Neural progenitor cell (in vitro differentiated cells): ENCODE measurements at regions not wholly inside any gene's neighbourhood (a gene's known extent, or its start where the extent isn't known, plus 50 kb on each side); places are given as distances from the start of the nearest gene placed in this dataset.

Source experiments
- DNase-seq: peaks from one replicate; pipeline ENCODE4 v3.0.0-alpha.2; 2016; ENCODE audit warnings: low spot score
- H2AFZ ChIP-seq: fragments of 200-600 bp; sonication (generic); replicated peaks from 2 replicates; pipeline ENCODE4 v1.6.1; 2016; ENCODE audit warnings: antibody characterized with exemption
- H3F3A ChIP-seq: fragments of 200-600 bp; sonication (generic); 2 replicates; pipeline ENCODE4 v1.6.1; 2016; ENCODE audit warnings: antibody characterized with exemption, low read depth
- H3K27ac ChIP-seq: fragments of 200-600 bp; sonication (generic); 2 replicates; pipeline ENCODE4 v1.5.1; 2016; ENCODE audit warnings: mild to moderate bottlenecking
- H3K27me3 ChIP-seq: fragments of 200-600 bp; sonication (generic); 2 replicates; pipeline ENCODE4 v1.6.1; 2016; ENCODE audit warnings: mild to moderate bottlenecking, moderate library complexity
- H3K36me3 ChIP-seq: fragments of 200-600 bp; sonication (generic); 2 replicates; pipeline ENCODE4 v1.5.1; 2016
- H3K4me1 ChIP-seq: fragments of 200-600 bp; sonication (generic); 2 replicates; pipeline ENCODE4 v1.6.1; 2016; ENCODE audit warnings: mixed run types
- H3K4me2 ChIP-seq: fragments of 200-600 bp; sonication (generic); 2 replicates; pipeline ENCODE4 v1.6.1; 2016
- H3K4me3 ChIP-seq: fragments of 200-600 bp; sonication (generic); 2 replicates; pipeline ENCODE4 v1.5.1; 2016
- H3K79me2 ChIP-seq: fragments of 200-600 bp; sonication (generic); 2 replicates; pipeline ENCODE4 v1.6.1; 2016; ENCODE audit warnings: low read depth
- H3K9ac ChIP-seq: fragments of 200-600 bp; sonication (generic); 2 replicates; pipeline ENCODE4 v1.6.1; 2016
- H3K9me3 ChIP-seq: fragments of 200-600 bp; sonication (generic); 2 replicates; pipeline ENCODE4 v1.5.1; 2016; ENCODE audit warnings: low read depth
- H4K20me1 ChIP-seq: fragments of 200-600 bp; sonication (generic); 2 replicates; pipeline ENCODE4 v1.6.1; 2016; ENCODE audit warnings: low read depth
- H3K27ac Mint-ChIP-seq: 3 replicates; pipeline ENCODE4 v1.8.0; 2021; ENCODE audit warnings: mixed read lengths
- H3K27me3 Mint-ChIP-seq: 2 replicates; pipeline ENCODE4 v1.8.0; 2022; ENCODE audit warnings: low read depth, mild to moderate bottlenecking, inconsistent platforms, moderate library complexity, mixed read lengths; ENCODE audit not compliant: insufficient read depth
- H3K36me3 Mint-ChIP-seq: 3 replicates; pipeline ENCODE4 v1.8.0; 2021; ENCODE audit warnings: mixed read lengths
- H3K4me1 Mint-ChIP-seq: 3 replicates; pipeline ENCODE4 v1.8.0; 2021; ENCODE audit warnings: mixed read lengths
- H3K4me3 Mint-ChIP-seq: 3 replicates; pipeline ENCODE4 v1.8.0; 2021; ENCODE audit warnings: mild to moderate bottlenecking, moderate library complexity, mixed read lengths
- H3K9me3 Mint-ChIP-seq: 3 replicates; pipeline ENCODE4 v1.8.0; 2020; ENCODE audit warnings: mixed read lengths
- CTCF ChIP-seq: fragments of 200-600 bp; sonication (generic); IDR thresholded peaks from 2 replicates; pipeline ENCODE4 v1.5.1; 2017; ENCODE audit warnings: antibody characterized with exemption, mild to moderate bottlenecking
- EZH2 ChIP-seq: fragments of 200-600 bp; sonication (generic); IDR thresholded peaks from 2 replicates; pipeline ENCODE4 v1.6.1; 2017; ENCODE audit warnings: antibody characterized with exemption, mild to moderate bottlenecking, moderate library complexity
- EZH2phosphoT487 ChIP-seq: fragments of 200-600 bp; sonication (generic); IDR thresholded peaks from 2 replicates; pipeline ENCODE4 v1.6.1; 2017; ENCODE audit warnings: antibody characterized with exemption

DNA sequence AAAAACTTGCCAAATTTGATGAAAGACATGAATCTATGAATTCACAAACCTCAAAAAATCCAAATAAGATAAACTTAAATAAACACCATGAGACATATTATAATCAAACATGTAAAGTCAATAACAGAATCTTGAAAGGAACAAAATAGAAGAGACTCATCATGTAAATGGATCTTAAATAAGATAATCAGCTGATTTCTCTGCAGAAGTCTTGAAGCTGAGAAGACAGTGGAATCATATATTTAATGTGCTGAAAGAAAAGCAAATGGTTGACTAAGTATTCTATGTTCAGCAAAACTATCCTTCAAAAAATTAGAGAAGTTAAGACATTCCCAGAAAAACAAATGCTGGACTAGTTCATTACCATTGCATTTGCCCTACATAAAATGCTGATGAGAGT is 215.7 kb upstream of the SPIN4 start:
- H3K27ac Mint-ChIP-seq = no peak overlapping the region
- H3K9ac ChIP-seq = no peak overlapping the region
- H3K27me3 Mint-ChIP-seq = peaks cover 3% of the 10 kb centered on the region
- H2AFZ ChIP-seq = no peak overlapping the region
- no peaks in the 10 kb centered on the region for H3K36me3 ChIP-seq
- DNase-seq = no peak
- no peaks in the 10 kb centered on the region for H3K27me3 ChIP-seq
- no peak overlapping the region for H3K27ac ChIP-seq
- H3K79me2 ChIP-seq = no peaks in the 10 kb centered on the region
- no peaks in the 10 kb centered on the region for H3K4me1 Mint-ChIP-seq
- no peak overlapping the region for H3K4me2 ChIP-seq
- H3K36me3 Mint-ChIP-seq = no peaks in the 10 kb centered on the region
- no peaks in the 10 kb centered on the region for H3F3A ChIP-seq
- no peak overlapping the region for H3K4me3 ChIP-seq
- peaks cover 10% of the 10 kb centered on the region for H3K9me3 ChIP-seq
- no peak overlapping the region for H3K4me3 Mint-ChIP-seq
- H3K4me1 ChIP-seq = no peaks in the 10 kb centered on the region
- TF ChIP-seq EZH2phosphoT487 = no peak
- TF ChIP-seq CTCF = no peak
- TF ChIP-seq EZH2 = no peak
- peaks cover 11% of the 10 kb centered on the region for H3K9me3 Mint-ChIP-seq
- no peaks in the 10 kb centered on the region for H4K20me1 ChIP-seq

DNA sequence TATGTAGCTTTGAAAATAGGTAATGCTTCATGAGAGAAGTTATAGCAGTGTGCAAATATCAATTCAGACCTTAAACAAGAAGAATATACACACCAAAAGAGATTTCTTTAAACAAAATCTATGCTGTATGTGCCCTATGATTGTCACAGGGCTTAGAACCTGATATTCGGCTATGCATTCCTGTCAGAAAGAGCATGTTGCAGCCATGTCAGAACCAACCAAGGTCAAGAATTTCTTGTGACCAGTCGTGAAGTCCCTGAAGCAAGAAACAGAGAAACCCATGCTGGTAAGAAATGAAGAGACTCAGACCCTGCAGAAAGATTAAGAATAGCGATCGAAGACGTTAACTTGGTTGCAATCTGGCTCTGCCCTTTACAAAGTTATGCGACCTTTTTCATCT is 210.3 kb upstream of the SPIN4 start:
- H3K4me1 ChIP-seq = peaks cover 13% of the 10 kb centered on the region
- Mint-ChIP-seq H3K36me3 (peaks cover 9% of the 10 kb centered on the region), H3K4me3 (peak overlapping the region; percentile 98), H3K4me1 (peaks cover 4% of the 10 kb centered on the region), H3K27me3 (peaks cover 3% of the 10 kb centered on the region), H3K27ac (peak overlapping the region; percentile 96), H3K9me3 (peaks cover 16% of the 10 kb centered on the region)
- TF ChIP-seq CTCF (no peak), EZH2 (no peak), EZH2phosphoT487 (no peak)
- no peak overlapping the region for H3K27ac ChIP-seq
- peak overlapping the region; percentile 76 for H3K4me2 ChIP-seq
- H3K4me3 ChIP-seq = peak overlapping the region; percentile 70
- peak overlapping the region; percentile 90 for H2AFZ ChIP-seq
- H3K36me3 ChIP-seq = no peaks in the 10 kb centered on the region
- H3F3A ChIP-seq = peaks cover 10% of the 10 kb centered on the region
- no peak overlapping the region for H3K9ac ChIP-seq
- no peaks in the 10 kb centered on the region for H3K27me3 ChIP-seq
- H3K9me3 ChIP-seq = peaks cover 3% of the 10 kb centered on the region
- no peak for DNase-seq
- H4K20me1 ChIP-seq = no peaks in the 10 kb centered on the region
- H3K79me2 ChIP-seq = peaks cover 30% of the 10 kb centered on the region

DNA sequence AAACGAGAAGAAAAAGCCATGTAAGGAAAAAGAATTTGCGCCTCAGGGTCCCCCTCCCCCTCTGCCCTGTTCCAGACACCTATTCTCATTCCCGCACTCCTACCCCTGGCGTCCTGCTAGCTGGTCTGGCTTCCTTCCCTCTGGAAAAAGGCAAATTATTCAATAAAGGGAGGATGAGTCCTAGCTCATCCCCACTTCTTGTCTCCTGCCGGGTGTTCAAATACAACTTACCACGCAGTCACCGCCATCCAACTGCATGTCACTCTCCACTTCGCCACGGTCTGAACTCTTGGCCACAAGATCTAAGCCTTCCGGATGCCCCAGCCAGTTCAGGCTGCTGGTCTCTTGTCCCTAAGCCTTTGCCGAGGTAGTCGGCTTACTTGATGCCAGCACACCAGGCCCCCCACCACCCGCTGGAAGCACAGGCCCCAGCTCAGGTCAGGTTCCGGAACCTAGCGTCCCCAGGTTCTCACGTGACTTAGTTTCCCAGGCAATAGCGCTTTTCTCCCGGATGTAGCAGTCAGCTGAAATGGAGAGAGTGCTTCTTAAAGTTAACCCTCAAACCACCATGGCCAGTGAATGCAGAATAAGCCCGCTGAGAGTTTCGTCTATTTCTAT is 209.6 kb upstream of the SPIN4 start:
- Histone ChIP-seq H2AFZ (peak overlapping the region; percentile 90), H3K9ac (peak overlapping the region; percentile 29), H3K79me2 (peaks cover 33% of the 10 kb centered on the region), H3K9me3 (no peaks in the 10 kb centered on the region), H4K20me1 (no peaks in the 10 kb centered on the region), H3K4me1 (peaks cover 13% of the 10 kb centered on the region), H3K36me3 (no peaks in the 10 kb centered on the region), H3K4me2 (peak overlapping the region; percentile 76), H3K27ac (peak overlapping the region; percentile 75), H3K27me3 (no peaks in the 10 kb centered on the region), H3K4me3 (peak overlapping the region; percentile 70), H3F3A (peaks cover 10% of the 10 kb centered on the region)
- Mint-ChIP-seq H3K36me3 (peaks cover 9% of the 10 kb centered on the region), H3K9me3 (peaks cover 16% of the 10 kb centered on the region), H3K4me3 (peak overlapping the region; percentile 98), H3K27me3 (peaks cover 3% of the 10 kb centered on the region), H3K4me1 (peaks cover 4% of the 10 kb centered on the region), H3K27ac (peak overlapping the region; percentile 98)
- DNase-seq = peak; percentile 82
- TF ChIP-seq EZH2 (no peak), CTCF (no peak), EZH2phosphoT487 (no peak)
